ENCODE measurements at regions not wholly inside any gene's neighbourhood (a gene's known extent, or its start where the extent isn't known, plus 50 kb on each side); places are given as distances from the start of the nearest gene placed in this dataset.

DNA sequence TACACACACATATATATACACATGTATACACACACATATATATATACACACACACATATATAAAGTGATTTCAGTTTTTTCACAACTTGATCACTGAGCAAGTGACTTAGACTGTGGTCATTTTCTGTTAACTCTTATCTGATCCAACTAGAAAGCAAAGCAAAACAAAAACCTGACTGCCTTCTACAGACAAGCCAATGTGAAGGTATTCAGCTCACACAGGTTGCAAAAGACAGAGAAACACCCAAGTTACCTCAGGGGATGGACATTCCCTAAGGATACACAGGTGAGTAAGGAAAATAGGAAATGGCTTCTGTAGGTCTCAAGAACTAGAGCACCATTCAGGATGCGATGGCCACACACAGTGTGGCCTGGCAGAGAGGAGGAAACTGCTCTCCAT is 58.4 kb upstream of the IER3 start:
- TF ChIP-seq, protein P1, sequence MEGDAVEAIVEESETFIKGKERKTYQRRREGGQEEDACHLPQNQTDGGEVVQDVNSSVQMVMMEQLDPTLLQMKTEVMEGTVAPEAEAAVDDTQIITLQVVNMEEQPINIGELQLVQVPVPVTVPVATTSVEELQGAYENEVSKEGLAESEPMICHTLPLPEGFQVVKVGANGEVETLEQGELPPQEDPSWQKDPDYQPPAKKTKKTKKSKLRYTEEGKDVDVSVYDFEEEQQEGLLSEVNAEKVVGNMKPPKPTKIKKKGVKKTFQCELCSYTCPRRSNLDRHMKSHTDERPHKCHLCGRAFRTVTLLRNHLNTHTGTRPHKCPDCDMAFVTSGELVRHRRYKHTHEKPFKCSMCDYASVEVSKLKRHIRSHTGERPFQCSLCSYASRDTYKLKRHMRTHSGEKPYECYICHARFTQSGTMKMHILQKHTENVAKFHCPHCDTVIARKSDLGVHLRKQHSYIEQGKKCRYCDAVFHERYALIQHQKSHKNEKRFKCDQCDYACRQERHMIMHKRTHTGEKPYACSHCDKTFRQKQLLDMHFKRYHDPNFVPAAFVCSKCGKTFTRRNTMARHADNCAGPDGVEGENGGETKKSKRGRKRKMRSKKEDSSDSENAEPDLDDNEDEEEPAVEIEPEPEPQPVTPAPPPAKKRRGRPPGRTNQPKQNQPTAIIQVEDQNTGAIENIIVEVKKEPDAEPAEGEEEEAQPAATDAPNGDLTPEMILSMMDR (IDR thresholded peaks at IDR 0.05): no peak
- TF ChIP-seq POLR2A (IDR thresholded peaks at IDR 0.05): no peak
